Uterus (tissue), 2 donors: ENCODE measurements at regions not wholly inside any gene's neighbourhood (a gene's known extent, or its start where the extent isn't known, plus 50 kb on each side); places are given as distances from the start of the nearest gene placed in this dataset.

Source experiments
- CTCF ChIP-seq, 4 experiments: fragments of 200-600 bp in 2 of 4; fragments of 450-650 bp in 2 of 4; sonication (generic) in 2 of 4; IDR thresholded peaks; one replicate each; pipeline ENCODE4 v1.5.1; 2016 to 2019; ENCODE audit warnings: antibody characterized with exemption in 4 of 4, mild to moderate bottlenecking in 2 of 4, moderate library complexity in 1 of 4
- POLR2A ChIP-seq, 2 donors: fragments of 450-650 bp; IDR thresholded peaks; one replicate each; pipeline ENCODE4 v1.6.1; 2016; ENCODE audit warnings: antibody characterized with exemption in 2 of 2, mild to moderate bottlenecking in 1 of 2, moderate library complexity in 1 of 2

GRCh38 chr19:31781542-31781941, 432.3 kb upstream of the TSHZ3 start:
- TF ChIP-seq CTCF (IDR thresholded peaks at IDR 0.05): no peak
- no peak for TF ChIP-seq POLR2A (IDR thresholded peaks at IDR 0.05)
